GM23338 (cell line): ENCODE measurements at regions not wholly inside any gene's neighbourhood (a gene's known extent, or its start where the extent isn't known, plus 50 kb on each side); places are given as distances from the start of the nearest gene placed in this dataset.

Source experiments
- ATAC-seq: fragments of 200-7000 bp; cut with Tn5 transposase; 3 replicates; pipeline ENCODE4 v1.9.1; 2020
- DNase-seq: peaks from one replicate; pipeline ENCODE4 v3.0.0-alpha.2; 2015; ENCODE audit warnings: low spot score
- H2AFZ ChIP-seq: fragments of 200-600 bp; sonication (generic); 2 replicates; pipeline ENCODE4 v1.8.0; 2016; ENCODE audit warnings: antibody characterized with exemption, mild to moderate bottlenecking, moderate library complexity
- H3F3A ChIP-seq: fragments of 200-600 bp; sonication (generic); replicated peaks from 2 replicates; pipeline ENCODE4 v1.8.0; 2017; ENCODE audit warnings: antibody characterized with exemption, mixed run types, low read depth
- H3K27ac ChIP-seq: fragments of 200-600 bp; sonication (generic); 2 replicates; pipeline ENCODE4 v1.6.1; 2016; ENCODE audit warnings: low read depth
- H3K27me3 ChIP-seq: fragments of 200-600 bp; sonication (generic); 2 replicates; pipeline ENCODE4 v1.8.0; 2016; ENCODE audit warnings: mild to moderate bottlenecking, mixed run types, moderate library complexity; ENCODE audit not compliant: insufficient read depth
- H3K36me3 ChIP-seq: fragments of 200-600 bp; sonication (generic); 2 replicates; pipeline ENCODE4 v1.8.0; 2016; ENCODE audit warnings: mild to moderate bottlenecking; ENCODE audit not compliant: insufficient read depth
- H3K4me1 ChIP-seq: fragments of 200-600 bp; sonication (generic); 2 replicates; pipeline ENCODE4 v1.8.0; 2016; ENCODE audit warnings: mild to moderate bottlenecking, moderate library complexity; ENCODE audit not compliant: insufficient read depth
- H3K4me2 ChIP-seq: fragments of 200-600 bp; sonication (generic); 2 replicates; pipeline ENCODE4 v1.7.1; 2017; ENCODE audit warnings: mixed run types
- H3K4me3 ChIP-seq: fragments of 200-600 bp; sonication (generic); 2 replicates; pipeline ENCODE4 v1.6.1; 2016; ENCODE audit warnings: mixed run types
- H3K79me2 ChIP-seq: fragments of 200-600 bp; sonication (generic); replicated peaks from 2 replicates; pipeline ENCODE4 v1.8.0; 2017; ENCODE audit warnings: mild to moderate bottlenecking; ENCODE audit not compliant: insufficient read depth
- H3K9me2 ChIP-seq: fragments of 200-600 bp; sonication (generic); 2 replicates; pipeline ENCODE4 v1.8.0; 2017; ENCODE audit not compliant: insufficient read depth
- H4K20me1 ChIP-seq: fragments of 200-600 bp; sonication (generic); replicated peaks from 2 replicates; pipeline ENCODE4 v1.8.0; 2017; ENCODE audit warnings: mild to moderate bottlenecking; ENCODE audit not compliant: insufficient read depth
- H3K27ac Mint-ChIP-seq: 2 replicates; pipeline ENCODE4 v1.8.0; 2020; ENCODE audit warnings: inconsistent platforms, mild to moderate bottlenecking, moderate library complexity, mixed read lengths
- H3K27me3 Mint-ChIP-seq: 3 replicates; pipeline ENCODE4 v1.8.0; 2022; ENCODE audit warnings: low read depth, mild to moderate bottlenecking, moderate library complexity, mixed read lengths, inconsistent platforms; ENCODE audit not compliant: insufficient read depth, poor library complexity
- H3K36me3 Mint-ChIP-seq: 3 replicates; pipeline ENCODE4 v1.8.0; 2021; ENCODE audit warnings: low read depth, mild to moderate bottlenecking, inconsistent platforms, moderate library complexity, mixed read lengths
- H3K4me1 Mint-ChIP-seq: 3 replicates; pipeline ENCODE4 v1.8.0; 2020; ENCODE audit warnings: mild to moderate bottlenecking, inconsistent platforms, mixed read lengths
- H3K4me3 Mint-ChIP-seq: 3 replicates; pipeline ENCODE4 v1.8.0; 2021; ENCODE audit warnings: moderate library complexity, mild to moderate bottlenecking, inconsistent platforms, mixed read lengths
- H3K9me3 Mint-ChIP-seq: 3 replicates; pipeline ENCODE4 v1.8.0; 2020; ENCODE audit warnings: moderate library complexity, mild to moderate bottlenecking, inconsistent platforms, mixed read lengths
- EZH2phosphoT487 ChIP-seq: fragments of 200-600 bp; sonication (generic); IDR thresholded peaks from one replicate; pipeline ENCODE4 v1.8.1; 2018; ENCODE audit warnings: antibody characterized with exemption; ENCODE audit not compliant: unreplicated experiment
- JUNB ChIP-seq: IDR thresholded peaks from one replicate; pipeline ENCODE4 v1.6.1; 2016; ENCODE audit warnings: antibody characterized with exemption; ENCODE audit not compliant: unreplicated experiment
- TF ChIP-seq, protein P1 (sequence below): IDR thresholded peaks from one replicate; pipeline ENCODE4 v1.6.1; 2018; ENCODE audit warnings: antibody characterized with exemption; ENCODE audit not compliant: unreplicated experiment
- TF ChIP-seq, protein P2 (sequence below): fragments of 250-450 bp; sonication (Bioruptor Pico); IDR thresholded peaks from 2 replicates; pipeline ENCODE4 v1.5.0; 2020; ENCODE audit warnings: mild to moderate bottlenecking, moderate library complexity

DNA sequence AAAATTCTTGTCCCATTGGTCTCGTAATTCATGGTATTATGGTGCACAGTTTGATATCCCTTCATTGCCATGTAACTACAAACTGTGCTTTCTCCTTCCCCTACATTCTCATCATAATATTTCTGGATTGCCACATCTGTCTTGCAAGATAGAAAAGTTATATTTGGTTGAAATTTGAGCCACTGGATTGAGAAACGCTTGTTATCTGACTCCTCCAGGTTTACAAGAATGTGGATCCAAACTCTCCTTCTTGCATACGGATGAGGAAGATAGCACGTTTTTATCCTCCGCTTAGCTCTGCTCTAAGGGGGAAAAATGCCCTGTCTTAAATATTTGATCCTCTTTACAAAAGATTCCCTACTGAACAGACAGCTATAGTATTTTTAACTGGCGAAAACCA, 438.2 kb downstream of the TSN start:
- Histone ChIP-seq H3K36me3 (no peaks in the 10 kb centered on the region), H3K27ac (no peak overlapping the region), H3K4me1 (no peaks in the 10 kb centered on the region; the same call in 1 of the 2 replicates), H2AFZ (no peak overlapping the region), H4K20me1 (no peaks in the 10 kb centered on the region), H3K9me2 (peaks cover 3% of the 10 kb centered on the region; the same call in 1 of the 2 replicates), H3K4me2 (no peak overlapping the region), H3K27me3 (no peaks in the 10 kb centered on the region), H3K79me2 (no peaks in the 10 kb centered on the region), H3K4me3 (no peak overlapping the region), H3F3A (no peaks in the 10 kb centered on the region)
- Mint-ChIP-seq H3K4me1 (peaks cover 6% of the 10 kb centered on the region; the same call in 2 of the 3 replicates), H3K27me3 (no peaks in the 10 kb centered on the region), H3K27ac (no peak overlapping the region), H3K36me3 (peaks cover 4% of the 10 kb centered on the region; the same call in 1 of the 3 replicates), H3K4me3 (no peak overlapping the region), H3K9me3 (peaks cover 13% of the 10 kb centered on the region)
- ATAC-seq = no peak
- TF ChIP-seq, protein P1, sequence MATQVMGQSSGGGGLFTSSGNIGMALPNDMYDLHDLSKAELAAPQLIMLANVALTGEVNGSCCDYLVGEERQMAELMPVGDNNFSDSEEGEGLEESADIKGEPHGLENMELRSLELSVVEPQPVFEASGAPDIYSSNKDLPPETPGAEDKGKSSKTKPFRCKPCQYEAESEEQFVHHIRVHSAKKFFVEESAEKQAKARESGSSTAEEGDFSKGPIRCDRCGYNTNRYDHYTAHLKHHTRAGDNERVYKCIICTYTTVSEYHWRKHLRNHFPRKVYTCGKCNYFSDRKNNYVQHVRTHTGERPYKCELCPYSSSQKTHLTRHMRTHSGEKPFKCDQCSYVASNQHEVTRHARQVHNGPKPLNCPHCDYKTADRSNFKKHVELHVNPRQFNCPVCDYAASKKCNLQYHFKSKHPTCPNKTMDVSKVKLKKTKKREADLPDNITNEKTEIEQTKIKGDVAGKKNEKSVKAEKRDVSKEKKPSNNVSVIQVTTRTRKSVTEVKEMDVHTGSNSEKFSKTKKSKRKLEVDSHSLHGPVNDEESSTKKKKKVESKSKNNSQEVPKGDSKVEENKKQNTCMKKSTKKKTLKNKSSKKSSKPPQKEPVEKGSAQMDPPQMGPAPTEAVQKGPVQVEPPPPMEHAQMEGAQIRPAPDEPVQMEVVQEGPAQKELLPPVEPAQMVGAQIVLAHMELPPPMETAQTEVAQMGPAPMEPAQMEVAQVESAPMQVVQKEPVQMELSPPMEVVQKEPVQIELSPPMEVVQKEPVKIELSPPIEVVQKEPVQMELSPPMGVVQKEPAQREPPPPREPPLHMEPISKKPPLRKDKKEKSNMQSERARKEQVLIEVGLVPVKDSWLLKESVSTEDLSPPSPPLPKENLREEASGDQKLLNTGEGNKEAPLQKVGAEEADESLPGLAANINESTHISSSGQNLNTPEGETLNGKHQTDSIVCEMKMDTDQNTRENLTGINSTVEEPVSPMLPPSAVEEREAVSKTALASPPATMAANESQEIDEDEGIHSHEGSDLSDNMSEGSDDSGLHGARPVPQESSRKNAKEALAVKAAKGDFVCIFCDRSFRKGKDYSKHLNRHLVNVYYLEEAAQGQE = no peak
- TF ChIP-seq, protein P2, sequence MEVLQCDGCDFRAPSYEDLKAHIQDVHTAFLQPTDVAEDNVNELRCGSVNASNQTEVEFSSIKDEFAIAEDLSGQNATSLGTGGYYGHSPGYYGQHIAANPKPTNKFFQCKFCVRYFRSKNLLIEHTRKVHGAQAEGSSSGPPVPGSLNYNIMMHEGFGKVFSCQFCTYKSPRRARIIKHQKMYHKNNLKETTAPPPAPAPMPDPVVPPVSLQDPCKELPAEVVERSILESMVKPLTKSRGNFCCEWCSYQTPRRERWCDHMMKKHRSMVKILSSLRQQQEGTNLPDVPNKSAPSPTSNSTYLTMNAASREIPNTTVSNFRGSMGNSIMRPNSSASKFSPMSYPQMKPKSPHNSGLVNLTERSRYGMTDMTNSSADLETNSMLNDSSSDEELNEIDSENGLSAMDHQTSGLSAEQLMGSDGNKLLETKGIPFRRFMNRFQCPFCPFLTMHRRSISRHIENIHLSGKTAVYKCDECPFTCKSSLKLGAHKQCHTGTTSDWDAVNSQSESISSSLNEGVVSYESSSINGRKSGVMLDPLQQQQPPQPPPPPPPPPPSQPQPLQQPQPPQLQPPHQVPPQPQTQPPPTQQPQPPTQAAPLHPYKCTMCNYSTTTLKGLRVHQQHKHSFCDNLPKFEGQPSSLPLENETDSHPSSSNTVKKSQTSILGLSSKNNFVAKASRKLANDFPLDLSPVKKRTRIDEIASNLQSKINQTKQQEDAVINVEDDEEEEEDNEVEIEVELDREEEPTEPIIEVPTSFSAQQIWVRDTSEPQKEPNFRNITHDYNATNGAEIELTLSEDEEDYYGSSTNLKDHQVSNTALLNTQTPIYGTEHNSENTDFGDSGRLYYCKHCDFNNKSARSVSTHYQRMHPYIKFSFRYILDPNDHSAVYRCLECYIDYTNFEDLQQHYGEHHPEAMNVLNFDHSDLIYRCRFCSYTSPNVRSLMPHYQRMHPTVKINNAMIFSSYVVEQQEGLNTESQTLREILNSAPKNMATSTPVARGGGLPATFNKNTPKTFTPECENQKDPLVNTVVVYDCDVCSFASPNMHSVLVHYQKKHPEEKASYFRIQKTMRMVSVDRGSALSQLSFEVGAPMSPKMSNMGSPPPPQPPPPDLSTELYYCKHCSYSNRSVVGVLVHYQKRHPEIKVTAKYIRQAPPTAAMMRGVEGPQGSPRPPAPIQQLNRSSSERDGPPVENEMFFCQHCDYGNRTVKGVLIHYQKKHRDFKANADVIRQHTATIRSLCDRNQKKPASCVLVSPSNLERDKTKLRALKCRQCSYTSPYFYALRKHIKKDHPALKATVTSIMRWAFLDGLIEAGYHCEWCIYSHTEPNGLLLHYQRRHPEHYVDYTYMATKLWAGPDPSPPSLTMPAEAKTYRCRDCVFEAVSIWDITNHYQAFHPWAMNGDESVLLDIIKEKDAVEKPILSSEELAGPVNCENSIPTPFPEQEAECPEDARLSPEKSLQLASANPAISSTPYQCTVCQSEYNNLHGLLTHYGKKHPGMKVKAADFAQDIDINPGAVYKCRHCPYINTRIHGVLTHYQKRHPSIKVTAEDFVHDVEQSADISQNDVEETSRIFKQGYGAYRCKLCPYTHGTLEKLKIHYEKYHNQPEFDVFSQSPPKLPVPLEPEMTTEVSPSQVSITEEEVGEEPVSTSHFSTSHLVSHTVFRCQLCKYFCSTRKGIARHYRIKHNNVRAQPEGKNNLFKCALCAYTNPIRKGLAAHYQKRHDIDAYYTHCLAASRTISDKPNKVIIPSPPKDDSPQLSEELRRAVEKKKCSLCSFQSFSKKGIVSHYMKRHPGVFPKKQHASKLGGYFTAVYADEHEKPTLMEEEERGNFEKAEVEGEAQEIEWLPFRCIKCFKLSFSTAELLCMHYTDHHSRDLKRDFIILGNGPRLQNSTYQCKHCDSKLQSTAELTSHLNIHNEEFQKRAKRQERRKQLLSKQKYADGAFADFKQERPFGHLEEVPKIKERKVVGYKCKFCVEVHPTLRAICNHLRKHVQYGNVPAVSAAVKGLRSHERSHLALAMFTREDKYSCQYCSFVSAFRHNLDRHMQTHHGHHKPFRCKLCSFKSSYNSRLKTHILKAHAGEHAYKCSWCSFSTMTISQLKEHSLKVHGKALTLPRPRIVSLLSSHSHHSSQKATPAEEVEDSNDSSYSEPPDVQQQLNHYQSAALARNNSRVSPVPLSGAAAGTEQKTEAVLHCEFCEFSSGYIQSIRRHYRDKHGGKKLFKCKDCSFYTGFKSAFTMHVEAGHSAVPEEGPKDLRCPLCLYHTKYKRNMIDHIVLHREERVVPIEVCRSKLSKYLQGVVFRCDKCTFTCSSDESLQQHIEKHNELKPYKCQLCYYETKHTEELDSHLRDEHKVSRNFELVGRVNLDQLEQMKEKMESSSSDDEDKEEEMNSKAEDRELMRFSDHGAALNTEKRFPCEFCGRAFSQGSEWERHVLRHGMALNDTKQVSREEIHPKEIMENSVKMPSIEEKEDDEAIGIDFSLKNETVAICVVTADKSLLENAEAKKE (CRISPR knock-in tag) = no peak
- TF ChIP-seq JUNB = no peak
- no peak for TF ChIP-seq EZH2phosphoT487
- no peak for DNase-seq
